Breast epithelium (tissue), 3 donors: ENCODE measurements at regions not wholly inside any gene's neighbourhood (a gene's known extent, or its start where the extent isn't known, plus 50 kb on each side); places are given as distances from the start of the nearest gene placed in this dataset.

Source experiments
- POLR2A ChIP-seq: fragments of 450-650 bp; IDR thresholded peaks from one replicate; pipeline ENCODE4 v1.6.1; 2016; ENCODE audit warnings: antibody characterized with exemption, mild to moderate bottlenecking, moderate library complexity
- TF ChIP-seq, protein P1 (sequence below), 3 donors: fragments of 450-650 bp; IDR thresholded peaks; one replicate each; pipeline ENCODE4 v1.5.1; 2016 to 2017; ENCODE audit warnings: antibody characterized with exemption in 3 of 3, mild to moderate bottlenecking in 3 of 3, moderate library complexity in 3 of 3

DNA sequence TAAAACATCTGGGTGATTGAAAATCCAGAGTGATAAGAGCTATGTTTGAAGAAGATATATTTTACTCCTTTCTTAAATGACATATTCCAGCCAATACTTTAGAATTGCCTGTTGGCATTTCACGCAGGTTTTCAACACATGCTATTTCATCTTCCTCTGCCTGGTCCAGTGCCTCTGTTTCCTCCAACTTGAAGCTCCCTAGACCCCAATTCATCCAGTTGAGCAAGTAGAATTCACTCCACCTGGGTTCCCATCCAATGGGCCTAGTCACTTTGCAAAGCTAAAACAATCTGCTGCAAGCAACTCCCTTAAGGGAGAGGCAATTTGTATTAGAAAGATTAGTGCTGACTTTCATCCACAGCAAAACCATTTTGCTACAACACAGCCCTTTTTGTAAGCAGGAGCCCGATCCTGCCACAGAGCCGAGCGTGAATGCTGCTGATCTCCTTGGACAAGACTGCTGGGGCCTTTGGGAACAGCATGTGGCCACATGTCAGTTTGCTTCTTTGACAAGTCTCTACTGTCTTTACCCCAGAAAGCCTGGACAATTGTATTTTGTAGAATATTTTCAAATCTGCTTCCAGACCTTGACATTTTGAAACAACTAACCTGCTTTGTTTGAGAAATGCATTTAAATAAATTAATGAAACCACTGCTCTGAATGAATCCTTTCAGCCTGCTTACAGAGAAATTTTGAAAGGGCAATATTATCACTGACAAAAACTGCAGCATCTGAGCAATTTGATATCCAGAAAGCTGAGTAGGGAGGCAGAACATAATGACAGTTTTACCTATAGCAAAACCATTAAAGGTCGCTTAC lies 259.1 kb downstream of the TDRD15 start:
- TF ChIP-seq, protein P1, sequence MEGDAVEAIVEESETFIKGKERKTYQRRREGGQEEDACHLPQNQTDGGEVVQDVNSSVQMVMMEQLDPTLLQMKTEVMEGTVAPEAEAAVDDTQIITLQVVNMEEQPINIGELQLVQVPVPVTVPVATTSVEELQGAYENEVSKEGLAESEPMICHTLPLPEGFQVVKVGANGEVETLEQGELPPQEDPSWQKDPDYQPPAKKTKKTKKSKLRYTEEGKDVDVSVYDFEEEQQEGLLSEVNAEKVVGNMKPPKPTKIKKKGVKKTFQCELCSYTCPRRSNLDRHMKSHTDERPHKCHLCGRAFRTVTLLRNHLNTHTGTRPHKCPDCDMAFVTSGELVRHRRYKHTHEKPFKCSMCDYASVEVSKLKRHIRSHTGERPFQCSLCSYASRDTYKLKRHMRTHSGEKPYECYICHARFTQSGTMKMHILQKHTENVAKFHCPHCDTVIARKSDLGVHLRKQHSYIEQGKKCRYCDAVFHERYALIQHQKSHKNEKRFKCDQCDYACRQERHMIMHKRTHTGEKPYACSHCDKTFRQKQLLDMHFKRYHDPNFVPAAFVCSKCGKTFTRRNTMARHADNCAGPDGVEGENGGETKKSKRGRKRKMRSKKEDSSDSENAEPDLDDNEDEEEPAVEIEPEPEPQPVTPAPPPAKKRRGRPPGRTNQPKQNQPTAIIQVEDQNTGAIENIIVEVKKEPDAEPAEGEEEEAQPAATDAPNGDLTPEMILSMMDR (IDR thresholded peaks at IDR 0.05): no peak
- TF ChIP-seq POLR2A: no peak
